Gastrocnemius medialis (tissue), 4 donors: ENCODE measurements at regions not wholly inside any gene's neighbourhood (a gene's known extent, or its start where the extent isn't known, plus 50 kb on each side); places are given as distances from the start of the nearest gene placed in this dataset.

Experiments used
- POLR2A ChIP-seq, 2 donors: fragments of 450-650 bp; IDR thresholded peaks; one replicate each; pipeline ENCODE4 v1.6.1; 2017; ENCODE audit warnings: antibody characterized with exemption in 2 of 2, mild to moderate bottlenecking in 2 of 2, moderate library complexity in 2 of 2
- TF ChIP-seq, protein P1 (sequence below), 5 experiments: fragments of 450-650 bp in 3 of 5; fragments of 200-600 bp in 2 of 5; sonication (generic) in 2 of 5; IDR thresholded peaks in 4 of 5; conservative IDR thresholded peaks in 1 of 5; 1 replicate in 4 of 5; 2 replicates in 1 of 5; pipeline ENCODE4 v1.5.1; 2016 to 2019; ENCODE audit warnings: antibody characterized with exemption in 5 of 5, mild to moderate bottlenecking in 3 of 5, moderate library complexity in 3 of 5

- TF ChIP-seq, protein P1, sequence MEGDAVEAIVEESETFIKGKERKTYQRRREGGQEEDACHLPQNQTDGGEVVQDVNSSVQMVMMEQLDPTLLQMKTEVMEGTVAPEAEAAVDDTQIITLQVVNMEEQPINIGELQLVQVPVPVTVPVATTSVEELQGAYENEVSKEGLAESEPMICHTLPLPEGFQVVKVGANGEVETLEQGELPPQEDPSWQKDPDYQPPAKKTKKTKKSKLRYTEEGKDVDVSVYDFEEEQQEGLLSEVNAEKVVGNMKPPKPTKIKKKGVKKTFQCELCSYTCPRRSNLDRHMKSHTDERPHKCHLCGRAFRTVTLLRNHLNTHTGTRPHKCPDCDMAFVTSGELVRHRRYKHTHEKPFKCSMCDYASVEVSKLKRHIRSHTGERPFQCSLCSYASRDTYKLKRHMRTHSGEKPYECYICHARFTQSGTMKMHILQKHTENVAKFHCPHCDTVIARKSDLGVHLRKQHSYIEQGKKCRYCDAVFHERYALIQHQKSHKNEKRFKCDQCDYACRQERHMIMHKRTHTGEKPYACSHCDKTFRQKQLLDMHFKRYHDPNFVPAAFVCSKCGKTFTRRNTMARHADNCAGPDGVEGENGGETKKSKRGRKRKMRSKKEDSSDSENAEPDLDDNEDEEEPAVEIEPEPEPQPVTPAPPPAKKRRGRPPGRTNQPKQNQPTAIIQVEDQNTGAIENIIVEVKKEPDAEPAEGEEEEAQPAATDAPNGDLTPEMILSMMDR (IDR thresholded peaks at IDR 0.05 in 4 of 5, conservative IDR thresholded peaks at IDR 0.05 in 1 of 5): no peak
- TF ChIP-seq POLR2A (IDR thresholded peaks at IDR 0.05): no peak
Measured at GRCh38 chr18:60049172-60049571, 149.4 kb downstream of the PMAIP1 start.
